SK-N-SH (cell line): ENCODE measurements at regions not wholly inside any gene's neighbourhood (a gene's known extent, or its start where the extent isn't known, plus 50 kb on each side); places are given as distances from the start of the nearest gene placed in this dataset.

Experiments
- CTCF ChIA-PET: fragments of 300-600, 350-600 bp; formaldehyde crosslinking; extraction: SDS; loops from one replicate; lab custom pipeline; 2021; lab: Yijun Ruan, JAX
- POLR2A ChIA-PET: fragments of 350-600 bp; sonication (Branson Sonifier 250); formaldehyde crosslinking; extraction: SDS; loops from one replicate; lab custom pipeline; 2020; ENCODE audit warnings: antibody characterized with exemption, inconsistent platforms; lab: Yijun Ruan, JAX
- DNase-seq: peaks from one replicate; pipeline ENCODE4 v3.0.0; 2012
- H2AFZ ChIP-seq: fragments of 200-600 bp; sonication (generic); 2 replicates; pipeline ENCODE4 v1.8.1; 2016; ENCODE audit warnings: antibody characterized with exemption, mild to moderate bottlenecking, low read depth
- H3F3A ChIP-seq: fragments of 200-600 bp; sonication (generic); replicated peaks from 2 replicates; pipeline ENCODE3; 2016; ENCODE audit warnings: antibody characterized with exemption, mild to moderate bottlenecking; ENCODE audit not compliant: insufficient read depth
- H3K27ac ChIP-seq, 2 experiments: fragments of 200-500 bp in 1 of 2; fragments of 200-600 bp in 1 of 2; sonication (Bioruptor generic) in 1 of 2; sonication (generic), shearing (Covaris generic) in 1 of 2; 2 replicates each; pipeline versions ENCODE4 v1.5.1 to v1.6.1; 2014 to 2016; ENCODE audit warnings: low read depth in 2 of 2, inconsistent platforms in 1 of 2, low read length in 1 of 2, mild to moderate bottlenecking in 1 of 2, mixed read lengths in 1 of 2
- H3K27me3 ChIP-seq: fragments of 200-600 bp; sonication (generic), shearing (Covaris generic); 2 replicates; pipeline ENCODE4 v1.6.1; 2016; ENCODE audit warnings: mixed run types; ENCODE audit not compliant: insufficient read depth
- H3K36me3 ChIP-seq, 2 experiments: fragments of 200-500 bp in 1 of 2; fragments of 200-600 bp in 1 of 2; sonication (Bioruptor generic) in 1 of 2; sonication (generic) in 1 of 2; replicated peaks in 1 of 2; 2 replicates each; pipeline versions ENCODE3 to v1.5.1; 2014 to 2016; ENCODE audit warnings: low read length in 1 of 2, mild to moderate bottlenecking in 1 of 2; ENCODE audit not compliant: insufficient read depth in 2 of 2, control insufficient read depth in 1 of 2
- H3K4me1 ChIP-seq, 2 experiments: fragments of 200-500 bp in 1 of 2; fragments of 200-600 bp in 1 of 2; sonication (Bioruptor generic) in 1 of 2; sonication (generic), shearing (Covaris generic) in 1 of 2; 2 replicates each; pipeline versions ENCODE4 v1.5.1 to v1.6.1; 2014 to 2016; ENCODE audit warnings: low read depth in 1 of 2, low read length in 1 of 2, mixed run types in 1 of 2; ENCODE audit not compliant: insufficient read depth in 2 of 2, control insufficient read depth in 1 of 2
- H3K4me2 ChIP-seq: fragments of 200-600 bp; sonication (generic), shearing (Covaris generic); 2 replicates; pipeline ENCODE4 v1.6.1; 2017; ENCODE audit warnings: mixed run types
- H3K4me3 ChIP-seq, 2 experiments: fragments of 200-500 bp in 1 of 2; fragments of 200-600 bp in 1 of 2; sonication (Bioruptor generic) in 1 of 2; sonication (generic), shearing (Covaris generic) in 1 of 2; 2 replicates each; pipeline versions ENCODE4 v1.5.1 to v1.8.1; 2014 to 2016; ENCODE audit warnings: low read depth in 2 of 2, inconsistent platforms in 1 of 2, low read length in 1 of 2, mild to moderate bottlenecking in 1 of 2, mixed read lengths in 1 of 2, moderate library complexity in 1 of 2
- H3K79me2 ChIP-seq: fragments of 200-600 bp; sonication (generic); 2 replicates; pipeline ENCODE4 v1.8.1; 2017; ENCODE audit warnings: mild to moderate bottlenecking; ENCODE audit not compliant: insufficient read depth
- H3K9ac ChIP-seq: fragments of 200-600 bp; sonication (generic); 2 replicates; pipeline ENCODE4 v1.6.1; 2017; ENCODE audit warnings: mixed run types
- H3K9me2 ChIP-seq: fragments of 200-600 bp; sonication (generic); 2 replicates; pipeline ENCODE4 v1.6.1; 2017; ENCODE audit warnings: mixed run types
- H3K9me3 ChIP-seq: fragments of 200-600 bp; sonication (generic); 2 replicates; pipeline ENCODE4 v1.6.1; 2017; ENCODE audit warnings: mixed run types, mild to moderate bottlenecking, moderate library complexity
- H4K20me1 ChIP-seq: fragments of 200-600 bp; sonication (generic); 2 replicates; pipeline ENCODE4 v1.6.1; 2017; ENCODE audit warnings: mild to moderate bottlenecking, mixed run types; ENCODE audit not compliant: insufficient read depth
- FOSL2 ChIP-seq: IDR thresholded peaks from 2 replicates; pipeline ENCODE4 v1.4.0; 2012; ENCODE audit warnings: low read depth, mild to moderate bottlenecking, moderate library complexity, borderline replicate concordance
- FOXJ3 ChIP-seq: sonication (generic); formaldehyde crosslinking; IDR thresholded peaks from 2 replicates; pipeline ENCODE4 v1.5.1; 2020; ENCODE audit warnings: mild to moderate bottlenecking, missing genetic modification reagents
- GABPA ChIP-seq: IDR thresholded peaks from 2 replicates; pipeline ENCODE4 v1.4.0; 2012; ENCODE audit warnings: low read depth, mild to moderate bottlenecking
- GATA2 ChIP-seq: sonication (generic); formaldehyde crosslinking; IDR thresholded peaks from 2 replicates; pipeline ENCODE4 v1.5.0; 2020; ENCODE audit warnings: mild to moderate bottlenecking, missing genetic modification reagents
- MEF2A ChIP-seq: IDR thresholded peaks from 2 replicates; pipeline ENCODE4 v1.4.0; 2012; ENCODE audit warnings: low read depth, borderline replicate concordance
- RCOR1 ChIP-seq: fragments of 150-350 bp; IDR thresholded peaks from 2 replicates; pipeline ENCODE4 v1.6.1; 2017; ENCODE audit warnings: antibody characterized with exemption, low read length
- WGBS: methylation state at CpG from one replicate; pipeline ENCODE4 v1.1.6; 2017; ENCODE audit warnings: low lambda C conversion rate; 5-methylcytosine and 5-hydroxymethylcytosine counted together
- TF ChIP-seq, protein P1 (sequence below): fragments of 200-600 bp; sonication (generic); IDR thresholded peaks from 2 replicates; pipeline ENCODE4 v1.6.1; 2017; ENCODE audit warnings: antibody characterized with exemption, mild to moderate bottlenecking, moderate library complexity
- TF ChIP-seq, protein P2 (sequence below): IDR thresholded peaks from 2 replicates; pipeline ENCODE4 v1.4.0; 2012; ENCODE audit warnings: low read depth
- TF ChIP-seq, protein P3 (sequence below): IDR thresholded peaks from 2 replicates; pipeline ENCODE4; 2012

DNA sequence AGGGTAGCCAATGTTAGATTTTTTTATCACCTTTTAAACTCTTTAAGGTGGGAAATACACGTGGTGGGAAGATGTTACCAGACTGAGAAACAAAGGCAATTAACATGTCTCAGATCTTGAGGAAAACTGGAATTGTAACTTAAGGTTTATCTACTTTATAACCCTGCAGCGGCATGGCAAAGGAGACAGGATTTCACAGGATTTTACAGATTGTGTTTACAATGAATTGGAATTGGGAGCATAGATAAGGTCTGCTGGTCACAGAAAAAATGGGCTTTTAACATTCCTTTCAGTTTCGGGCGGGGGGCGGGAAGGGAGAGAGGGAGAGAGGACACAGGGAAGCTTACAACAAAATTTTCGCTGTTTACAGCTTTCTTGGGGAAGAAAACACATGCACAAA lies 467.5 kb upstream of the CT83 start:
- Histone ChIP-seq H3F3A (no peaks in the 10 kb centered on the region), H2AFZ (no peak overlapping the region), H3K9me3 (no peaks in the 10 kb centered on the region), H3K27me3 (no peaks in the 10 kb centered on the region), H3K9me2 (no peaks in the 10 kb centered on the region), H3K79me2 (no peaks in the 10 kb centered on the region), H3K27ac (no peak overlapping the region), H3K4me2 (no peak overlapping the region), H3K4me3 (no peak overlapping the region), H3K4me1 (no peaks in the 10 kb centered on the region), H3K36me3 (no peaks in the 10 kb centered on the region), H3K9ac (no peak overlapping the region), H4K20me1 (no peaks in the 10 kb centered on the region)
- CTCF ChIA-PET: no interaction called here
- no peak for DNase-seq
- WGBS: 11% methylated on average over 6 of the region's 6 CpGs
- TF ChIP-seq MEF2A (no peak), GABPA (no peak), RCOR1 (no peak), GATA2 (CRISPR knock-in tag) (no peak), FOSL2 (no peak)
- TF ChIP-seq, protein P1, sequence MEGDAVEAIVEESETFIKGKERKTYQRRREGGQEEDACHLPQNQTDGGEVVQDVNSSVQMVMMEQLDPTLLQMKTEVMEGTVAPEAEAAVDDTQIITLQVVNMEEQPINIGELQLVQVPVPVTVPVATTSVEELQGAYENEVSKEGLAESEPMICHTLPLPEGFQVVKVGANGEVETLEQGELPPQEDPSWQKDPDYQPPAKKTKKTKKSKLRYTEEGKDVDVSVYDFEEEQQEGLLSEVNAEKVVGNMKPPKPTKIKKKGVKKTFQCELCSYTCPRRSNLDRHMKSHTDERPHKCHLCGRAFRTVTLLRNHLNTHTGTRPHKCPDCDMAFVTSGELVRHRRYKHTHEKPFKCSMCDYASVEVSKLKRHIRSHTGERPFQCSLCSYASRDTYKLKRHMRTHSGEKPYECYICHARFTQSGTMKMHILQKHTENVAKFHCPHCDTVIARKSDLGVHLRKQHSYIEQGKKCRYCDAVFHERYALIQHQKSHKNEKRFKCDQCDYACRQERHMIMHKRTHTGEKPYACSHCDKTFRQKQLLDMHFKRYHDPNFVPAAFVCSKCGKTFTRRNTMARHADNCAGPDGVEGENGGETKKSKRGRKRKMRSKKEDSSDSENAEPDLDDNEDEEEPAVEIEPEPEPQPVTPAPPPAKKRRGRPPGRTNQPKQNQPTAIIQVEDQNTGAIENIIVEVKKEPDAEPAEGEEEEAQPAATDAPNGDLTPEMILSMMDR: no peak
- POLR2A ChIA-PET: no interaction called here

DNA sequence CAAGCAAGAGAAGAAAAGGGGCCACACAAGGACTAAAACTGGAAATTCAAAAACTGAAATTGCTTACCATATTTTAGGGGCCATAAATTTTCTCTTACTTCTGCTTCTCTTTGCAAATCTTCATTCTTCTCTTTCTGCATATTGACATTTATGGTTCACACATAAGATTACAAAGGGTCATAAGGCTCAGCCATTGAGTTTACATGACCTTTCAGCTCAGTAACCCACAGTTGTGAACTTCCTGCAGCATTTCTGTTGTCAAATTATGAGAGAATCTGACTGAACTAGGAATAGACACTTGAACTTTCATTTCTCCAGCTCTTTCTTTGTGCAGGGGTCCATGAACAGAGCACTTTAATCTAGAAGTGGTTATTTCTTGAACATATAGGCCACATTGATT lies 434.8 kb upstream of the CT83 start:
- CTCF ChIA-PET: no interaction called here

More for the DNA sequence above, 434.8 kb upstream of the CT83 start:
- Histone ChIP-seq H3K79me2 (no peaks in the 10 kb centered on the region), H3K36me3 (no peaks in the 10 kb centered on the region), H3K4me3 (no peak overlapping the region), H3K9me2 (no peaks in the 10 kb centered on the region), H4K20me1 (no peaks in the 10 kb centered on the region), H3K27me3 (no peaks in the 10 kb centered on the region), H2AFZ (no peak overlapping the region), H3F3A (no peaks in the 10 kb centered on the region), H3K9me3 (no peaks in the 10 kb centered on the region), H3K4me2 (no peak overlapping the region), H3K27ac (no peak overlapping the region), H3K9ac (no peak overlapping the region), H3K4me1 (no peaks in the 10 kb centered on the region)
- DNase-seq: no peak
- POLR2A ChIA-PET: no interaction called here
- no peak for TF ChIP-seq FOXJ3 (CRISPR knock-in tag)
- TF ChIP-seq, protein P2, sequence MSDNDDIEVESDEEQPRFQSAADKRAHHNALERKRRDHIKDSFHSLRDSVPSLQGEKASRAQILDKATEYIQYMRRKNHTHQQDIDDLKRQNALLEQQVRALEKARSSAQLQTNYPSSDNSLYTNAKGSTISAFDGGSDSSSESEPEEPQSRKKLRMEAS: no peak
- TF ChIP-seq, protein P3, sequence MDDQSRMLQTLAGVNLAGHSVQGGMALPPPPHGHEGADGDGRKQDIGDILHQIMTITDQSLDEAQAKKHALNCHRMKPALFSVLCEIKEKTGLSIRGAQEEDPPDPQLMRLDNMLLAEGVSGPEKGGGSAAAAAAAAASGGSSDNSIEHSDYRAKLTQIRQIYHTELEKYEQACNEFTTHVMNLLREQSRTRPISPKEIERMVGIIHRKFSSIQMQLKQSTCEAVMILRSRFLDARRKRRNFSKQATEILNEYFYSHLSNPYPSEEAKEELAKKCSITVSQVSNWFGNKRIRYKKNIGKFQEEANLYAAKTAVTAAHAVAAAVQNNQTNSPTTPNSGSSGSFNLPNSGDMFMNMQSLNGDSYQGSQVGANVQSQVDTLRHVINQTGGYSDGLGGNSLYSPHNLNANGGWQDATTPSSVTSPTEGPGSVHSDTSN: no peak
- TF ChIP-seq RCOR1: no peak
